ENCODE measurements at regions not wholly inside any gene's neighbourhood (a gene's known extent, or its start where the extent isn't known, plus 50 kb on each side); places are given as distances from the start of the nearest gene placed in this dataset.

GRCh38 chr15:91385311-91385710 is 285.3 kb downstream of the SV2B start:
- no peak overlapping the region for H3K4me3 ChIP-seq
- no peaks in the 10 kb centered on the region for H3K27me3 ChIP-seq
- H3K36me3 ChIP-seq: no peaks in the 10 kb centered on the region
- intact Hi-C loops (cut with DNase I): no loop called here
- no peaks in the 10 kb centered on the region for H3K4me1 ChIP-seq
- H3K27ac ChIP-seq: no peak overlapping the region
- no peak for TF ChIP-seq CTCF (IDR thresholded peaks at IDR 0.05)
- TF ChIP-seq POLR2A (IDR thresholded peaks at IDR 0.05): no peak
- ATAC-seq: no peak
- DNase-seq: no peak
- 0 to 36% (median 2%) methylated on average over 1 of the region's 1 CpG for WGBS, 4 donors
- H3K9me3 ChIP-seq: no peaks in the 10 kb centered on the region

- WGBS, 4 donors: 80 to 88% (median 83%) methylated on average over 6 of the region's 6 CpGs
- ATAC-seq: no peak
These were observed 293.1 kb downstream of the SV2B start for GRCh38 chr15:91393186-91393585.

GRCh38 chr15:91400481-91400880 is 300.4 kb downstream of the SV2B start:
- Histone ChIP-seq H3K4me1 (no peaks in the 10 kb centered on the region), H3K27me3 (no peaks in the 10 kb centered on the region), H3K27ac (no peak overlapping the region), H3K9me3 (peaks cover 0 to 13% (median 2%) of the 10 kb centered on the region in 12 donors), H3K36me3 (no peaks in the 10 kb centered on the region), H3K4me3 (no peak overlapping the region)
- TF ChIP-seq CTCF (IDR thresholded peaks at IDR 0.05): no peak
- TF ChIP-seq POLR2A (IDR thresholded peaks at IDR 0.05): no peak
- intact Hi-C loops (cut with DNase I): no loop called here
- DNase-seq (no peak), ATAC-seq (no peak)
- 83 to 94% (median 87%) methylated on average over 1 of the region's 1 CpG for WGBS, 4 donors

More at GRCh38 chr15:91393186-91393585, 293.1 kb downstream of the SV2B start:
- no peak for DNase-seq
- Histone ChIP-seq H3K27me3 (no peaks in the 10 kb centered on the region), H3K4me3 (no peak overlapping the region), H3K27ac (no peak overlapping the region), H3K9me3 (peaks cover 0 to 13% (median 0%) of the 10 kb centered on the region in 12 donors), H3K36me3 (no peaks in the 10 kb centered on the region), H3K4me1 (no peaks in the 10 kb centered on the region)
- intact Hi-C loops (cut with DNase I): loop anchor here in 1 of 10 donors (10.0 kb wide), 1 partner anchor 62 kb away; no protein-coding TSS in a partner anchor
- no peak for TF ChIP-seq POLR2A (IDR thresholded peaks at IDR 0.05)
- no peak for TF ChIP-seq CTCF (IDR thresholded peaks at IDR 0.05)

- Histone ChIP-seq H3K4me1 (peaks cover 0 to 34% (median 20%) of the 10 kb centered on the region in 12 donors), H3K9me3 (no peaks in the 10 kb centered on the region), H3K36me3 (no peaks in the 10 kb centered on the region), H3K27ac (peak overlapping the region in 6 of 12 donors; percentile 50 to 90 (median 85)), H3K27me3 (no peaks in the 10 kb centered on the region), H3K4me3 (no peak overlapping the region)
- intact Hi-C loops (cut with DNase I): loop anchor here in 2 of 10 donors (5.0 kb wide), 2 partner anchors 120 to 220 kb away; no protein-coding TSS in a partner anchor
- 23 to 27% (median 25%) methylated on average over 4 of the region's 4 CpGs for WGBS, 4 donors
- DNase-seq (peak in 4 of 5 donors; percentile 45 to 54 (median 48)), ATAC-seq (peak; percentile 34 to 82 (median 69))
- no peak for TF ChIP-seq CTCF (IDR thresholded peaks at IDR 0.05)
- TF ChIP-seq POLR2A (IDR thresholded peaks at IDR 0.05): no peak
These were observed 307.3 kb downstream of the SV2B start for GRCh38 chr15:91407269-91407889.

All from heart left ventricle (tissue), 16 donors.